ENCODE measurements at regions not wholly inside any gene's neighbourhood (a gene's known extent, or its start where the extent isn't known, plus 50 kb on each side); places are given as distances from the start of the nearest gene placed in this dataset.
"Not testable (repeated sequence)": the region's sequence is repeated elsewhere in the genome, so short reads cannot be mapped to it uniquely, and the experiment has no call there.

- no peak for DNase-seq (ENCODE audit: low read depth)
Observed at GRCh38 chr4:129707949-129708348, 612.0 kb downstream of the C4orf33 start.

GRCh38 chr4:129708784-129709183, 612.8 kb downstream of the C4orf33 start:
- no peak for DNase-seq (ENCODE audit: low read depth)

- DNase-seq (ENCODE audit: low read depth): no peak
Observed at GRCh38 chr4:129738175-129738574, 642.2 kb downstream of the C4orf33 start.

- DNase-seq (ENCODE audit: low read depth): no peak
Observed at GRCh38 chr4:129747756-129748155, 651.8 kb downstream of the C4orf33 start.

GRCh38 chr4:129748991-129749390, 653.0 kb downstream of the C4orf33 start:
- DNase-seq (ENCODE audit: low read depth): no peak

- DNase-seq (ENCODE audit: low read depth): no peak
Observed at GRCh38 chr4:129751646-129752045, 655.7 kb downstream of the C4orf33 start.

GRCh38 chr4:129783596-129783995, 687.6 kb downstream of the C4orf33 start:
- DNase-seq (ENCODE audit: low read depth): no peak

- DNase-seq (ENCODE audit: low read depth): no peak
Observed at GRCh38 chr4:129788486-129788885, 692.5 kb downstream of the C4orf33 start.

GRCh38 chr4:129804461-129804981, 708.6 kb downstream of the C4orf33 start:
- no peak for DNase-seq (ENCODE audit: low read depth)

GRCh38 chr4:129806986-129807385, 711.0 kb downstream of the C4orf33 start:
- DNase-seq (ENCODE audit: low read depth): no peak

GRCh38 chr4:129808242-129808641, 712.3 kb downstream of the C4orf33 start:
- no peak for DNase-seq (ENCODE audit: low read depth)

GRCh38 chr4:129821073-129821472, 725.1 kb downstream of the C4orf33 start:
- no peak for DNase-seq (ENCODE audit: low read depth)

GRCh38 chr4:129821963-129822362, 726.0 kb downstream of the C4orf33 start:
- DNase-seq (ENCODE audit: low read depth): no peak

- DNase-seq (ENCODE audit: low read depth): no peak
Observed at GRCh38 chr4:129822701-129823100, 726.7 kb downstream of the C4orf33 start.

- no peak for DNase-seq (ENCODE audit: low read depth)
Observed at GRCh38 chr4:129823105-129823504, 727.2 kb downstream of the C4orf33 start.

GRCh38 chr4:129829373-129829772, 733.4 kb downstream of the C4orf33 start:
- no peak for DNase-seq (ENCODE audit: low read depth)

- DNase-seq (ENCODE audit: low read depth): no peak
Observed at GRCh38 chr4:129839687-129840086, 743.7 kb downstream of the C4orf33 start.

GRCh38 chr4:129842096-129842495, 746.1 kb downstream of the C4orf33 start:
- DNase-seq (ENCODE audit: low read depth): no peak

- no peak for DNase-seq (ENCODE audit: low read depth)
Observed at GRCh38 chr4:129852434-129852833, 756.5 kb downstream of the C4orf33 start.

GRCh38 chr4:129853685-129854467, 757.9 kb downstream of the C4orf33 start:
- DNase-seq (ENCODE audit: low read depth): not testable (repeated sequence)

GRCh38 chr4:129862461-129862860, 766.5 kb downstream of the C4orf33 start:
- no peak for DNase-seq (ENCODE audit: low read depth)

GRCh38 chr4:129863206-129863605, 767.3 kb downstream of the C4orf33 start:
- no peak for DNase-seq (ENCODE audit: low read depth)

GRCh38 chr4:129883996-129884395, 788.0 kb downstream of the C4orf33 start:
- no peak for DNase-seq (ENCODE audit: low read depth)

- DNase-seq (ENCODE audit: low read depth): no peak
Observed at GRCh38 chr4:129897111-129897510, 801.2 kb downstream of the C4orf33 start.

Measured in T-helper 22 cell (primary cell).